SK-N-SH (cell line): ENCODE measurements at regions not wholly inside any gene's neighbourhood (a gene's known extent, or its start where the extent isn't known, plus 50 kb on each side); places are given as distances from the start of the nearest gene placed in this dataset.

ENCODE experiments used
- CTCF ChIA-PET: fragments of 300-600, 350-600 bp; formaldehyde crosslinking; extraction: SDS; loops from one replicate; lab custom pipeline; 2021; lab: Yijun Ruan, JAX
- POLR2A ChIA-PET: fragments of 350-600 bp; sonication (Branson Sonifier 250); formaldehyde crosslinking; extraction: SDS; loops from one replicate; lab custom pipeline; 2020; ENCODE audit warnings: antibody characterized with exemption, inconsistent platforms; lab: Yijun Ruan, JAX
- DNase-seq: peaks from one replicate; pipeline ENCODE4 v3.0.0; 2012
- H2AFZ ChIP-seq: fragments of 200-600 bp; sonication (generic); 2 replicates; pipeline ENCODE4 v1.8.1; 2016; ENCODE audit warnings: antibody characterized with exemption, mild to moderate bottlenecking, low read depth
- H3F3A ChIP-seq: fragments of 200-600 bp; sonication (generic); replicated peaks from 2 replicates; pipeline ENCODE3; 2016; ENCODE audit warnings: antibody characterized with exemption, mild to moderate bottlenecking; ENCODE audit not compliant: insufficient read depth
- H3K27ac ChIP-seq, 2 experiments: fragments of 200-500 bp in 1 of 2; fragments of 200-600 bp in 1 of 2; sonication (Bioruptor generic) in 1 of 2; sonication (generic), shearing (Covaris generic) in 1 of 2; 2 replicates each; pipeline versions ENCODE4 v1.5.1 to v1.6.1; 2014 to 2016; ENCODE audit warnings: low read depth in 2 of 2, inconsistent platforms in 1 of 2, low read length in 1 of 2, mild to moderate bottlenecking in 1 of 2, mixed read lengths in 1 of 2
- H3K27me3 ChIP-seq: fragments of 200-600 bp; sonication (generic), shearing (Covaris generic); 2 replicates; pipeline ENCODE4 v1.6.1; 2016; ENCODE audit warnings: mixed run types; ENCODE audit not compliant: insufficient read depth
- H3K36me3 ChIP-seq, 2 experiments: fragments of 200-500 bp in 1 of 2; fragments of 200-600 bp in 1 of 2; sonication (Bioruptor generic) in 1 of 2; sonication (generic) in 1 of 2; replicated peaks in 1 of 2; 2 replicates each; pipeline versions ENCODE3 to v1.5.1; 2014 to 2016; ENCODE audit warnings: low read length in 1 of 2, mild to moderate bottlenecking in 1 of 2; ENCODE audit not compliant: insufficient read depth in 2 of 2, control insufficient read depth in 1 of 2
- H3K4me1 ChIP-seq, 2 experiments: fragments of 200-500 bp in 1 of 2; fragments of 200-600 bp in 1 of 2; sonication (Bioruptor generic) in 1 of 2; sonication (generic), shearing (Covaris generic) in 1 of 2; 2 replicates each; pipeline versions ENCODE4 v1.5.1 to v1.6.1; 2014 to 2016; ENCODE audit warnings: low read depth in 1 of 2, low read length in 1 of 2, mixed run types in 1 of 2; ENCODE audit not compliant: insufficient read depth in 2 of 2, control insufficient read depth in 1 of 2
- H3K4me2 ChIP-seq: fragments of 200-600 bp; sonication (generic), shearing (Covaris generic); 2 replicates; pipeline ENCODE4 v1.6.1; 2017; ENCODE audit warnings: mixed run types
- H3K4me3 ChIP-seq, 2 experiments: fragments of 200-500 bp in 1 of 2; fragments of 200-600 bp in 1 of 2; sonication (Bioruptor generic) in 1 of 2; sonication (generic), shearing (Covaris generic) in 1 of 2; 2 replicates each; pipeline versions ENCODE4 v1.5.1 to v1.8.1; 2014 to 2016; ENCODE audit warnings: low read depth in 2 of 2, inconsistent platforms in 1 of 2, low read length in 1 of 2, mild to moderate bottlenecking in 1 of 2, mixed read lengths in 1 of 2, moderate library complexity in 1 of 2
- H3K79me2 ChIP-seq: fragments of 200-600 bp; sonication (generic); 2 replicates; pipeline ENCODE4 v1.8.1; 2017; ENCODE audit warnings: mild to moderate bottlenecking; ENCODE audit not compliant: insufficient read depth
- H3K9ac ChIP-seq: fragments of 200-600 bp; sonication (generic); 2 replicates; pipeline ENCODE4 v1.6.1; 2017; ENCODE audit warnings: mixed run types
- H3K9me2 ChIP-seq: fragments of 200-600 bp; sonication (generic); 2 replicates; pipeline ENCODE4 v1.6.1; 2017; ENCODE audit warnings: mixed run types
- H3K9me3 ChIP-seq: fragments of 200-600 bp; sonication (generic); 2 replicates; pipeline ENCODE4 v1.6.1; 2017; ENCODE audit warnings: mixed run types, mild to moderate bottlenecking, moderate library complexity
- H4K20me1 ChIP-seq: fragments of 200-600 bp; sonication (generic); 2 replicates; pipeline ENCODE4 v1.6.1; 2017; ENCODE audit warnings: mild to moderate bottlenecking, mixed run types; ENCODE audit not compliant: insufficient read depth
- CHD2 ChIP-seq: fragments of 150-350 bp; IDR thresholded peaks from 2 replicates; pipeline ENCODE4 v1.6.1; 2018; ENCODE audit warnings: low read length; ENCODE audit not compliant: partially characterized antibody
- FOSL2 ChIP-seq: IDR thresholded peaks from 2 replicates; pipeline ENCODE4 v1.4.0; 2012; ENCODE audit warnings: low read depth, mild to moderate bottlenecking, moderate library complexity, borderline replicate concordance
- FOXM1 ChIP-seq: IDR thresholded peaks from 2 replicates; pipeline ENCODE4 v1.4.0; 2012; ENCODE audit warnings: low read depth, mild to moderate bottlenecking
- MEF2A ChIP-seq: IDR thresholded peaks from 2 replicates; pipeline ENCODE4 v1.4.0; 2012; ENCODE audit warnings: low read depth, borderline replicate concordance
- NRF1 ChIP-seq: IDR thresholded peaks from 2 replicates; pipeline ENCODE4 v1.6.1; 2012; ENCODE audit warnings: low read depth, mild to moderate bottlenecking, low read length
- RCOR1 ChIP-seq: fragments of 150-350 bp; IDR thresholded peaks from 2 replicates; pipeline ENCODE4 v1.6.1; 2017; ENCODE audit warnings: antibody characterized with exemption, low read length
- SMC3 ChIP-seq: IDR thresholded peaks from 2 replicates; pipeline ENCODE4 v1.6.1; 2012; ENCODE audit warnings: low read depth, low read length, improper control_type of control experiment
- TAF1 ChIP-seq: IDR thresholded peaks from 2 replicates; pipeline ENCODE4 v1.6.1; 2012; ENCODE audit warnings: low read depth, mild to moderate bottlenecking, low read length, moderate library complexity, borderline replicate concordance
- TCF12 ChIP-seq: IDR thresholded peaks from 2 replicates; pipeline ENCODE4 v1.4.0; 2012
- WGBS: methylation state at CpG from one replicate; pipeline ENCODE4 v1.1.6; 2017; ENCODE audit warnings: low lambda C conversion rate; 5-methylcytosine and 5-hydroxymethylcytosine counted together
- TF ChIP-seq, protein P1 (sequence below): IDR thresholded peaks from 2 replicates; pipeline ENCODE4 v1.4.0; 2012; ENCODE audit warnings: low read depth

DNA sequence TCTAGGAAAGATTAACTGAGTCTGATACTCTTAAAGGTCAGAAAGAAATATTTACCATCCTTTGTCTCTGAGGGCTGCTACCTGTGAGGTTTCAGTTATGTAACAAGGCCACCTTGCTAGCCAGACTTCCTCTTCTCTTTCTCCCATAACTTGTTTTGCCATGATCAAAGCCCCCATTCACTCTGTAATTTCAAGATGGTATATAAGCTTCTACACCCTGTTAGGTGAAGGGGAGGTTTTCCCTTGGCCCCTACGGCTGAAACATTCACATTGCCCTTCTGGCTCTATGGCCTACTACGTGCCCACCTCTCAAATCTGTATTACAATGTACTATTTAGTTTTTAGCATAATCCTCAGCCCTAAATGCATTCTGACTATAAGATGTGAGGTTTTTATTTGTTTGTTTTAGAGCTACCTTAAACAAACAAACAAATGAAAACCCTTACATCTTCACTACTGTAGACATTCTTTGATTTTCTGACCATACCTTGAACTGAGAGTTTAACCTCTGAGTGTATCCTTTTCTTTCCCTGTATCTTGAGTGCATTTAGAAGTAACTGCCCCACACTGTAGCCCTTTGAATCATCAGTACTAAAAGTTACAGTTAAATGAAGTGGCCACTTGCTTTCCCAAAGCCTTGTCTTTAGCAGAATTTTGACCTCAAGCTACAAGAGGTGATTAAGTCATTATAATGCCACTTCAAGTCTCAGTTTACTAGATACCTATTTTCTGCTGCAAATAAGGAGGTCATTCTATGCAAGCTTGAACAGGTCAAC lies 332.2 kb downstream of the SOCS6 start:
- Histone ChIP-seq H3K79me2 (no peaks in the 10 kb centered on the region), H3K9ac (no peak overlapping the region), H3K4me1 (peaks cover 0 to 8% of the 10 kb centered on the region in 2 experiments; a peak in 1 of 4 replicates), H3K4me2 (no peak overlapping the region), H3K36me3 (no peaks in the 10 kb centered on the region), H3K27me3 (no peaks in the 10 kb centered on the region), H4K20me1 (no peaks in the 10 kb centered on the region), H2AFZ (no peak overlapping the region), H3F3A (no peaks in the 10 kb centered on the region), H3K9me2 (no peaks in the 10 kb centered on the region), H3K27ac (no peak overlapping the region), H3K9me3 (no peaks in the 10 kb centered on the region), H3K4me3 (no peak overlapping the region)
- WGBS: 32% methylated on average over 2 of the region's 2 CpGs
- TF ChIP-seq NRF1 (no peak), CHD2 (no peak), SMC3 (no peak), TCF12 (no peak), MEF2A (no peak), TAF1 (no peak), FOXM1 (no peak), RCOR1 (no peak)
- TF ChIP-seq, protein P1, sequence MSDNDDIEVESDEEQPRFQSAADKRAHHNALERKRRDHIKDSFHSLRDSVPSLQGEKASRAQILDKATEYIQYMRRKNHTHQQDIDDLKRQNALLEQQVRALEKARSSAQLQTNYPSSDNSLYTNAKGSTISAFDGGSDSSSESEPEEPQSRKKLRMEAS: no peak
- DNase-seq: no peak
- ChIA-PET POLR2A (no interaction called here), CTCF (interaction anchor here (0.6 kb wide), 1 partner anchor 18 kb away, joined by 3 read pairs; no protein-coding TSS in a partner anchor)

GRCh38 chr18:70617020-70617763 lies 328.3 kb downstream of the SOCS6 start:
- CTCF ChIA-PET: no interaction called here
- H3K36me3 ChIP-seq: no peaks in the 10 kb centered on the region
- H3K79me2 ChIP-seq: no peaks in the 10 kb centered on the region
- no peak overlapping the region for H3K4me3 ChIP-seq
- H3K27me3 ChIP-seq: no peaks in the 10 kb centered on the region
- H3K27ac ChIP-seq: no peak overlapping the region
- no peak for TF ChIP-seq FOSL2
- TF ChIP-seq, all 33 proteins: peak for 0
- Histone ChIP-seq H3K4me1 (peaks cover 0 to 4% of the 10 kb centered on the region in 2 experiments; a peak in 1 of 4 replicates), H2AFZ (no peak overlapping the region), H3K9me2 (no peaks in the 10 kb centered on the region), H3K4me2 (no peak overlapping the region), H4K20me1 (no peaks in the 10 kb centered on the region), H3K9me3 (no peaks in the 10 kb centered on the region), H3K9ac (no peak overlapping the region), H3F3A (no peaks in the 10 kb centered on the region)
- 86% methylated on average over 2 of the region's 2 CpGs for WGBS
- POLR2A ChIA-PET: no interaction called here
- DNase-seq: no peak
